Vagina (tissue), 2 donors: ENCODE measurements at regions not wholly inside any gene's neighbourhood (a gene's known extent, or its start where the extent isn't known, plus 50 kb on each side); places are given as distances from the start of the nearest gene placed in this dataset.

ENCODE experiments used
- POLR2A ChIP-seq, 2 donors: fragments of 450-650 bp; IDR thresholded peaks; one replicate each; pipeline ENCODE4 v1.6.1; 2017; ENCODE audit warnings: antibody characterized with exemption in 2 of 2, mild to moderate bottlenecking in 2 of 2, moderate library complexity in 2 of 2
- POLR2AphosphoS5 ChIP-seq, 2 donors: sonication (generic); formaldehyde crosslinking; IDR thresholded peaks; one replicate each; pipeline ENCODE4 v1.9.0; 2017; ENCODE audit warnings: antibody characterized with exemption in 2 of 2, mild to moderate bottlenecking in 2 of 2, low read depth in 1 of 2; ENCODE audit not compliant: insufficient read depth in 1 of 2
- TF ChIP-seq, protein P1 (sequence below), 3 experiments: fragments of 450-650 bp in 2 of 3; fragments of 200-600 bp in 1 of 3; sonication (generic) in 1 of 3; IDR thresholded peaks; one replicate each; pipeline ENCODE4 v1.5.1; 2017 to 2019; ENCODE audit warnings: antibody characterized with exemption in 3 of 3, mild to moderate bottlenecking in 2 of 3, moderate library complexity in 2 of 3

DNA sequence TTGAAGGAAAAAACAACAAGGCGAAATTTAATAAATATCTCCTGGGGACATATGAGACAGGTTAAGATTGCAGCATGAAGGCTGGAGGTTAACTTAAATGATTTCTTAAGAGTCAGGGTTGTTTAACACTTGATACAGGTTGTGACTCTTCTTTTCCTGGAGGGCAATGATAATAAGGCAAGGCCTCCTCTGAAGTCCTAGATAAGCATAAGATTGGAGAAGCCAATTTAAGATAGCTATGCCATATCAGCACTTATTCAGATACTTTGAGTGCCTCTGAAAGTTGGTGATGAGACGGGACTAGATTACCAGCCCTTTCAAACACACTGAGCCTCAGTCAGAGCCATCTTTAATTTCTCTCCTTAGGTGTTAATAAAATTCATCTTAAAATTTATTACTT is 350.8 kb downstream of the FBXO8 start:
- TF ChIP-seq, protein P1, sequence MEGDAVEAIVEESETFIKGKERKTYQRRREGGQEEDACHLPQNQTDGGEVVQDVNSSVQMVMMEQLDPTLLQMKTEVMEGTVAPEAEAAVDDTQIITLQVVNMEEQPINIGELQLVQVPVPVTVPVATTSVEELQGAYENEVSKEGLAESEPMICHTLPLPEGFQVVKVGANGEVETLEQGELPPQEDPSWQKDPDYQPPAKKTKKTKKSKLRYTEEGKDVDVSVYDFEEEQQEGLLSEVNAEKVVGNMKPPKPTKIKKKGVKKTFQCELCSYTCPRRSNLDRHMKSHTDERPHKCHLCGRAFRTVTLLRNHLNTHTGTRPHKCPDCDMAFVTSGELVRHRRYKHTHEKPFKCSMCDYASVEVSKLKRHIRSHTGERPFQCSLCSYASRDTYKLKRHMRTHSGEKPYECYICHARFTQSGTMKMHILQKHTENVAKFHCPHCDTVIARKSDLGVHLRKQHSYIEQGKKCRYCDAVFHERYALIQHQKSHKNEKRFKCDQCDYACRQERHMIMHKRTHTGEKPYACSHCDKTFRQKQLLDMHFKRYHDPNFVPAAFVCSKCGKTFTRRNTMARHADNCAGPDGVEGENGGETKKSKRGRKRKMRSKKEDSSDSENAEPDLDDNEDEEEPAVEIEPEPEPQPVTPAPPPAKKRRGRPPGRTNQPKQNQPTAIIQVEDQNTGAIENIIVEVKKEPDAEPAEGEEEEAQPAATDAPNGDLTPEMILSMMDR (IDR thresholded peaks at IDR 0.05) = no peak
- TF ChIP-seq POLR2AphosphoS5 (IDR thresholded peaks at IDR 0.05; ENCODE audit: insufficient read depth in 1 of 2, low read depth in 1 of 2) (no peak), POLR2A (IDR thresholded peaks at IDR 0.05) (no peak)
